ENCODE measurements at regions not wholly inside any gene's neighbourhood (a gene's known extent, or its start where the extent isn't known, plus 50 kb on each side); places are given as distances from the start of the nearest gene placed in this dataset.

DNA sequence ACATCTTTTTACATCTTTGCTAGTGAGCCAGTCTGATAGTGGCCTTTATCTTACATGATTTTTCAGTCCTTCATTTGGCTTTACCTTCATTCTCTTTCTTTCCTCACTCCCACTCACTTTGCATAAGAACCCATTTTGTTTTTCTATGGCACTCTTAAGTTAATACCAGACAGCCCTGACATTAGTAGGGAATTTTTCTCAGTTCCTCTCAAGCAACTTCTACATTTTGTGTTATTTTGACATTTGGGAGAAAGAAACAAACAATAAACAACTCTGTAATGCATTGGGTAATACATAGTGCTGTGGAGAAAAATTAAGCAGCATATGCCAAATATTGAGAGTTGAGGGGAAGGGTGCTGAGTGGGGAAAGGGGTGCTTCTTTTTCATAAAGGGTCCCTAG, 524.1 kb upstream of the JAG1 start (continued):
- TF ChIP-seq, protein P1, sequence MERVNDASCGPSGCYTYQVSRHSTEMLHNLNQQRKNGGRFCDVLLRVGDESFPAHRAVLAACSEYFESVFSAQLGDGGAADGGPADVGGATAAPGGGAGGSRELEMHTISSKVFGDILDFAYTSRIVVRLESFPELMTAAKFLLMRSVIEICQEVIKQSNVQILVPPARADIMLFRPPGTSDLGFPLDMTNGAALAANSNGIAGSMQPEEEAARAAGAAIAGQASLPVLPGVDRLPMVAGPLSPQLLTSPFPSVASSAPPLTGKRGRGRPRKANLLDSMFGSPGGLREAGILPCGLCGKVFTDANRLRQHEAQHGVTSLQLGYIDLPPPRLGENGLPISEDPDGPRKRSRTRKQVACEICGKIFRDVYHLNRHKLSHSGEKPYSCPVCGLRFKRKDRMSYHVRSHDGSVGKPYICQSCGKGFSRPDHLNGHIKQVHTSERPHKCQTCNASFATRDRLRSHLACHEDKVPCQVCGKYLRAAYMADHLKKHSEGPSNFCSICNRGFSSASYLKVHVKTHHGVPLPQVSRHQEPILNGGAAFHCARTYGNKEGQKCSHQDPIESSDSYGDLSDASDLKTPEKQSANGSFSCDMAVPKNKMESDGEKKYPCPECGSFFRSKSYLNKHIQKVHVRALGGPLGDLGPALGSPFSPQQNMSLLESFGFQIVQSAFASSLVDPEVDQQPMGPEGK (CRISPR knock-in tag; IDR thresholded peaks at IDR 0.05; ENCODE audit: borderline replicate concordance): no peak
- TF ChIP-seq CSRNP3 (CRISPR knock-in tag; IDR thresholded peaks at IDR 0.05): no peak
- TF ChIP-seq RARB (CRISPR knock-in tag; IDR thresholded peaks at IDR 0.05): no peak
- TF ChIP-seq SNAI2 (CRISPR knock-in tag; IDR thresholded peaks at IDR 0.05): no peak
- TF ChIP-seq ZC3H10 (CRISPR knock-in tag; IDR thresholded peaks at IDR 0.05): no peak

DNA sequence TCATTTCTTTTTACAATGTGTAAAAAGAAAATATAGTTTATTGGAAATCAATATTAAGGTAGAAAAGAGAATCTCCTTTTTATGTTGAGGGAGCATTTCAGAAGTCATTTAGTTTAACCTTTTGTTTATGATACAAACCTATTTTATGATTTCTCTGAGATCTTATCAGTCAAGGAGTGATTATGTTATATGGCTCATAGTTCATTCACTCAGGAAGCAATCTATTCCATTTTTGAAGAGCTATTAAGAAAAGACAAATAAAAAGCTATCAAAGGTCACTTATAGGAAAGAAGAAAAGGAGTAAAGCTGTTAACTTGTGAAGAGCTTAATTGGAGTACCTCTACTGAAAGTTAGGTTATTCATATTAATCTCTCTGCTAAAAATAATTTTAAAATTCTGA, 526.6 kb upstream of the JAG1 start:
- TF ChIP-seq, protein P2, sequence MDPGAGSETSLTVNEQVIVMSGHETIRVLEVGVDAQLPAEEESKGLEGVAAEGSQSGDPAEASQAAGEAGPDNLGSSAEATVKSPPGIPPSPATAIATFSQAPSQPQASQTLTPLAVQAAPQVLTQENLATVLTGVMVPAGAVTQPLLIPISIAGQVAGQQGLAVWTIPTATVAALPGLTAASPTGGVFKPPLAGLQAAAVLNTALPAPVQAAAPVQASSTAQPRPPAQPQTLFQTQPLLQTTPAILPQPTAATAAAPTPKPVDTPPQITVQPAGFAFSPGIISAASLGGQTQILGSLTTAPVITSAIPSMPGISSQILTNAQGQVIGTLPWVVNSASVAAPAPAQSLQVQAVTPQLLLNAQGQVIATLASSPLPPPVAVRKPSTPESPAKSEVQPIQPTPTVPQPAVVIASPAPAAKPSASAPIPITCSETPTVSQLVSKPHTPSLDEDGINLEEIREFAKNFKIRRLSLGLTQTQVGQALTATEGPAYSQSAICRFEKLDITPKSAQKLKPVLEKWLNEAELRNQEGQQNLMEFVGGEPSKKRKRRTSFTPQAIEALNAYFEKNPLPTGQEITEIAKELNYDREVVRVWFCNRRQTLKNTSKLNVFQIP (CRISPR knock-in tag; IDR thresholded peaks at IDR 0.05; ENCODE audit: borderline replicate concordance, low read depth): no peak
- TF ChIP-seq TSHZ2 (CRISPR knock-in tag; IDR thresholded peaks at IDR 0.05) (no peak), SNAI2 (CRISPR knock-in tag; IDR thresholded peaks at IDR 0.05) (no peak), RARB (CRISPR knock-in tag; IDR thresholded peaks at IDR 0.05) (no peak), ARNTL (CRISPR knock-in tag; IDR thresholded peaks at IDR 0.05; ENCODE audit: borderline replicate concordance, low read depth) (no peak), CREB5 (CRISPR knock-in tag; IDR thresholded peaks at IDR 0.05; ENCODE audit: low read depth) (no peak), ZC3H10 (CRISPR knock-in tag; IDR thresholded peaks at IDR 0.05) (no peak), OSR1 (CRISPR knock-in tag; IDR thresholded peaks at IDR 0.05) (no peak), TOX (CRISPR knock-in tag; IDR thresholded peaks at IDR 0.05; ENCODE audit: borderline replicate concordance) (no peak), ZNF565 (CRISPR knock-in tag; conservative IDR thresholded peaks at IDR 0.05; ENCODE audit: low read depth) (no peak), BACH2 (CRISPR knock-in tag; IDR thresholded peaks at IDR 0.05; ENCODE audit: borderline replicate concordance) (no peak), ISL1 (CRISPR knock-in tag; IDR thresholded peaks at IDR 0.05) (no peak), PPARA (CRISPR knock-in tag; IDR thresholded peaks at IDR 0.05; ENCODE audit: borderline replicate concordance) (no peak), ZNF8 (CRISPR knock-in tag; IDR thresholded peaks at IDR 0.05) (no peak), GLIS3 (CRISPR knock-in tag; IDR thresholded peaks at IDR 0.05) (no peak), CSRNP3 (CRISPR knock-in tag; IDR thresholded peaks at IDR 0.05) (no peak), ESRRG (CRISPR knock-in tag; IDR thresholded peaks at IDR 0.05) (no peak), ZFP30 (CRISPR knock-in tag; IDR thresholded peaks at IDR 0.05) (no peak), CSDC2 (CRISPR knock-in tag; IDR thresholded peaks at IDR 0.05) (no peak)
- TF ChIP-seq, protein P1 (CRISPR knock-in tag; IDR thresholded peaks at IDR 0.05; ENCODE audit: borderline replicate concordance): no peak
- no peak for ATAC-seq
